DND-41 (cell line): ENCODE measurements at regions not wholly inside any gene's neighbourhood (a gene's known extent, or its start where the extent isn't known, plus 50 kb on each side); places are given as distances from the start of the nearest gene placed in this dataset.

Experiments
- CTCF ChIP-seq: IDR thresholded peaks from 2 replicates; pipeline ENCODE4 v1.5.1; 2012; ENCODE audit warnings: borderline replicate concordance, low read length, moderate library complexity, mild to moderate bottlenecking; ENCODE audit not compliant: poor library complexity, severe bottlenecking; ENCODE audit errors: extremely low read depth
- EZH2 ChIP-seq: IDR thresholded peaks from 3 replicates; pipeline ENCODE4 v1.6.1; 2012; ENCODE audit warnings: borderline replicate concordance, low read depth, mild to moderate bottlenecking, moderate library complexity, low read length, inconsistent platforms; ENCODE audit not compliant: severe bottlenecking

- TF ChIP-seq CTCF (no peak), EZH2 (no peak)
Measured at GRCh38 chr5:124285733-124286132, 460.7 kb downstream of the ZNF608 start.
